H1 (cell line): ENCODE measurements at regions not wholly inside any gene's neighbourhood (a gene's known extent, or its start where the extent isn't known, plus 50 kb on each side); places are given as distances from the start of the nearest gene placed in this dataset.

Source experiments
- CTCF ChIA-PET: fragments of 300-600 bp; sonication (Branson Sonifier 250); formaldehyde crosslinking; loops from one replicate; lab custom pipeline; 2021; ENCODE audit not compliant: partially characterized antibody; lab: Charles Lee
- POLR2A ChIA-PET: fragments of 300-600 bp; sonication (Branson Sonifier 250); formaldehyde crosslinking; loops from one replicate; lab custom pipeline; 2021; ENCODE audit warnings: inconsistent platforms; ENCODE audit not compliant: partially characterized antibody; lab: Charles Lee
- DNase-seq, 2 experiments: peaks; one replicate each; pipeline versions ENCODE4 v3.0.0 to v3.0.0-alpha.2; 2010 to 2022; ENCODE audit warnings: low spot score in 2 of 2, low read depth in 1 of 2, mixed read lengths in 1 of 2
- FAIRE-seq: peaks from 2 replicates; lab custom pipeline; 2011; peaks lifted over from hg19 to GRCh38; lab: Jason Lieb, UNC
- H2AFZ ChIP-seq: 2 replicates; pipeline ENCODE4 v1.8.1; 2012; ENCODE audit warnings: low read length, inconsistent platforms
- H2AK5ac ChIP-seq: 2 replicates; pipeline ENCODE4 v1.6.1; 2013; ENCODE audit warnings: low read depth, low read length
- H2BK120ac ChIP-seq: replicated peaks from 2 replicates; pipeline ENCODE3; 2013; ENCODE audit warnings: low read depth, low read length, inconsistent platforms
- H2BK12ac ChIP-seq: 2 replicates; pipeline ENCODE4 v1.6.1; 2013; ENCODE audit warnings: low read depth, low read length
- H2BK15ac ChIP-seq: 2 replicates; pipeline ENCODE4 v1.6.1; 2013; ENCODE audit warnings: low read length
- H2BK20ac ChIP-seq: 2 replicates; pipeline ENCODE4 v1.6.1; 2013; ENCODE audit warnings: low read length
- H2BK5ac ChIP-seq: 2 replicates; pipeline ENCODE4 v1.6.1; 2013; ENCODE audit warnings: low read depth, low read length
- H3K14ac ChIP-seq: 2 replicates; pipeline ENCODE4 v1.6.1; 2013; ENCODE audit warnings: inconsistent platforms; ENCODE audit not compliant: insufficient read length
- H3K18ac ChIP-seq: 2 replicates; pipeline ENCODE4 v1.6.1; 2013; ENCODE audit warnings: low read length; ENCODE audit errors: extremely low read depth
- H3K23ac ChIP-seq: 2 replicates; pipeline ENCODE4 v1.6.1; 2013; ENCODE audit warnings: inconsistent platforms; ENCODE audit not compliant: insufficient read length
- H3K23me2 ChIP-seq: 2 replicates; pipeline ENCODE4 v1.6.1; 2013; ENCODE audit warnings: low read depth, low read length
- H3K27ac ChIP-seq: 2 replicates; pipeline ENCODE4 v1.6.1; 2011; ENCODE audit warnings: low read depth, low read length, inconsistent platforms
- H3K27me3 ChIP-seq, 4 experiments: replicated peaks in 1 of 4; 1 replicate in 1 of 4; 2 replicates in 3 of 4; pipeline versions ENCODE4 v1.6.1 to v1.8.1; 2011 to 2013; ENCODE audit warnings: low read length in 3 of 4, mild to moderate bottlenecking in 3 of 4, inconsistent platforms in 2 of 4, mixed read lengths in 2 of 4, moderate library complexity in 1 of 4; ENCODE audit not compliant: control insufficient read depth in 3 of 4, insufficient read depth in 3 of 4; ENCODE audit errors: extremely low read depth in 1 of 4
- H3K36me3 ChIP-seq, 4 experiments: 2 replicates each; pipeline versions ENCODE4 v1.6.1 to v1.8.1; 2011 to 2013; ENCODE audit warnings: mild to moderate bottlenecking in 4 of 4, low read length in 3 of 4, moderate library complexity in 2 of 4, control low read depth in 1 of 4, inconsistent platforms in 1 of 4; ENCODE audit not compliant: insufficient read depth in 4 of 4, control insufficient read depth in 2 of 4
- H3K4ac ChIP-seq: replicated peaks from 2 replicates; pipeline ENCODE3; 2013; ENCODE audit warnings: low read length, low read depth, mixed read lengths, inconsistent platforms; ENCODE audit not compliant: insufficient read length
- H3K4me1 ChIP-seq, 4 experiments: replicated peaks in 1 of 4; 1 replicate in 1 of 4; 2 replicates in 3 of 4; pipeline versions ENCODE4 v1.6.1 to v1.8.1; 2011 to 2013; ENCODE audit warnings: low read length in 3 of 4, inconsistent platforms in 2 of 4, mixed read lengths in 1 of 4; ENCODE audit not compliant: insufficient read depth in 4 of 4, control insufficient read depth in 3 of 4
- H3K4me2 ChIP-seq, 2 experiments: 2 replicates each; pipeline versions ENCODE4 v1.6.1 to v1.8.1; 2011 to 2013; ENCODE audit warnings: low read depth in 2 of 2, low read length in 2 of 2, control low read depth in 1 of 2, inconsistent platforms in 1 of 2, mild to moderate bottlenecking in 1 of 2; ENCODE audit not compliant: insufficient read depth in 1 of 2
- H3K4me3 ChIP-seq, 4 experiments: fragments of 200-600, 300-600 bp in 1 of 4; sonication (generic), shearing (Covaris generic), sonication (Bioruptor Twin) in 1 of 4; 2 replicates each; pipeline versions ENCODE4 v1.5.1 to v1.8.1; 2011 to 2016; ENCODE audit warnings: low read length in 4 of 4, low read depth in 3 of 4, control low read depth in 2 of 4, inconsistent platforms in 2 of 4, mild to moderate bottlenecking in 2 of 4, mixed read lengths in 1 of 4, moderate library complexity in 1 of 4; ENCODE audit not compliant: insufficient read depth in 2 of 4; ENCODE audit errors: extremely low read depth in 1 of 4
- H3K56ac ChIP-seq: replicated peaks from 2 replicates; pipeline ENCODE3; 2013; ENCODE audit warnings: low read depth, mild to moderate bottlenecking, mixed read lengths, low read length, inconsistent platforms; ENCODE audit not compliant: insufficient read length
- H3K79me1 ChIP-seq: 2 replicates; pipeline ENCODE4 v1.6.1; 2013; ENCODE audit warnings: low read depth, low read length, control low read depth
- H3K79me2 ChIP-seq, 2 experiments: 2 replicates each; pipeline versions ENCODE4 v1.6.1 to v1.8.1; 2012 to 2013; ENCODE audit warnings: low read length in 2 of 2, mild to moderate bottlenecking in 2 of 2, inconsistent platforms in 1 of 2; ENCODE audit not compliant: insufficient read depth in 2 of 2, control insufficient read depth in 1 of 2
- H3K9ac ChIP-seq, 4 experiments: replicated peaks in 1 of 4; 1 replicate in 1 of 4; 2 replicates in 3 of 4; pipeline versions ENCODE4 v1.6.1 to v1.8.1; 2011 to 2013; ENCODE audit warnings: low read depth in 3 of 4, low read length in 3 of 4, control low read depth in 2 of 4, mild to moderate bottlenecking in 2 of 4, moderate library complexity in 2 of 4, inconsistent platforms in 1 of 4; ENCODE audit errors: extremely low read depth in 1 of 4
- H3K9me3 ChIP-seq, 2 experiments: 2 replicates each; pipeline versions ENCODE4 v1.6.1 to v1.8.1; 2012 to 2013; ENCODE audit warnings: mild to moderate bottlenecking in 2 of 2, moderate library complexity in 2 of 2, control low read depth in 1 of 2, inconsistent platforms in 1 of 2, low read depth in 1 of 2, low read length in 1 of 2, mixed read lengths in 1 of 2; ENCODE audit not compliant: insufficient read depth in 2 of 2
- H4K20me1 ChIP-seq, 2 experiments: replicated peaks in 1 of 2; 2 replicates each; pipeline versions ENCODE3 to v1.8.1; 2011 to 2013; ENCODE audit warnings: inconsistent platforms in 2 of 2, low read length in 2 of 2, mild to moderate bottlenecking in 1 of 2; ENCODE audit not compliant: insufficient read depth in 2 of 2, control insufficient read depth in 1 of 2
- H4K5ac ChIP-seq: 2 replicates; pipeline ENCODE4 v1.6.1; 2013; ENCODE audit warnings: low read length, low read depth, mixed read lengths, inconsistent platforms; ENCODE audit not compliant: insufficient read length
- H4K8ac ChIP-seq: 2 replicates; pipeline ENCODE4 v1.8.0; 2013; ENCODE audit warnings: mild to moderate bottlenecking, moderate library complexity, low read length, inconsistent platforms; ENCODE audit not compliant: insufficient read depth; ENCODE audit errors: extremely low read depth
- H4K91ac ChIP-seq: replicated peaks from 2 replicates; pipeline ENCODE3; 2013; ENCODE audit warnings: low read length, mixed read lengths, inconsistent platforms; ENCODE audit not compliant: insufficient read length
- CBX8 ChIP-seq: fragments of 300-800, 300-1000 bp; sonication (generic); IDR thresholded peaks from 2 replicates; pipeline ENCODE4 v1.7.1; 2016; ENCODE audit warnings: low read depth, low read length, borderline replicate concordance
- JUN ChIP-seq: IDR thresholded peaks from 2 replicates; pipeline ENCODE4 v1.6.1; 2011; ENCODE audit warnings: low read depth, mild to moderate bottlenecking, improper control_type of control experiment, low read length
- TAF7 ChIP-seq: optimal IDR thresholded peaks from 2 replicates; pipeline ENCODE3; 2011; ENCODE audit warnings: low read depth, mild to moderate bottlenecking, inconsistent platforms, low read length, moderate library complexity, borderline replicate concordance
- WGBS, 2 experiments: shearing (Covaris generic) in 1 of 2; methylation state at CpG; one replicate each; pipeline versions ENCODE4 v1.1.6 to v1.1.7; 2013 to 2015; ENCODE audit warnings: low lambda C conversion rate in 2 of 2, mixed read lengths in 2 of 2, inconsistent platforms in 1 of 2, low coverage in 1 of 2, missing lambda C conversion rate in 1 of 2; ENCODE audit not compliant: insufficient replicate concordance in 2 of 2, insufficient coverage in 1 of 2, insufficient read length in 1 of 2; ENCODE audit errors: extremely low coverage in 1 of 2, missing lambda C conversion rate in 1 of 2; 5-methylcytosine and 5-hydroxymethylcytosine counted together

- Histone ChIP-seq H2BK120ac (no peak overlapping the region), H3K4me2 (no peak overlapping the region), H3K56ac (no peak overlapping the region), H4K5ac (no peak overlapping the region), H3K79me2 (no peaks in the 10 kb centered on the region), H3K9me3 (no peaks in the 10 kb centered on the region), H4K20me1 (peaks cover 0 to 3% of the 10 kb centered on the region in 2 experiments), H4K8ac (no peak overlapping the region), H3K9ac (no peak overlapping the region), H2BK15ac (no peak overlapping the region), H2AK5ac (no peak overlapping the region), H2BK20ac (no peak overlapping the region), H3K27me3 (peaks cover 0 to 7% (median 5%) of the 10 kb centered on the region in 4 experiments; a peak in 4 of 7 replicates), H3K27ac (no peak overlapping the region), H3K23ac (no peak overlapping the region), H3K79me1 (no peaks in the 10 kb centered on the region; the same call in 1 of the 2 replicates), H2BK12ac (no peak overlapping the region), H3K23me2 (no peaks in the 10 kb centered on the region), H3K14ac (no peak overlapping the region), H3K18ac (no peak overlapping the region), H3K4me3 (no peak overlapping the region), H4K91ac (no peak overlapping the region), H3K4me1 (no peaks in the 10 kb centered on the region), H3K4ac (no peak overlapping the region), H3K36me3 (no peaks in the 10 kb centered on the region), H2BK5ac (no peak overlapping the region), H2AFZ (no peak overlapping the region)
- POLR2A ChIA-PET = no interaction called here
- CTCF ChIA-PET = no interaction called here
- FAIRE-seq (no peak), DNase-seq (no peak)
- TF ChIP-seq TAF7 (no peak), CBX8 (no peak), JUN (no peak)
- WGBS, 2 experiments = 85% methylated on average over 2 of the region's 2 CpGs; no CpG with 5 or more reads in 1 of the 2 experiments
Measured at GRCh38 chr13:73900591-73900990, 233.6 kb downstream of the KLF12 start.
